ENCODE measurements at regions not wholly inside any gene's neighbourhood (a gene's known extent, or its start where the extent isn't known, plus 50 kb on each side); places are given as distances from the start of the nearest gene placed in this dataset.

DNA sequence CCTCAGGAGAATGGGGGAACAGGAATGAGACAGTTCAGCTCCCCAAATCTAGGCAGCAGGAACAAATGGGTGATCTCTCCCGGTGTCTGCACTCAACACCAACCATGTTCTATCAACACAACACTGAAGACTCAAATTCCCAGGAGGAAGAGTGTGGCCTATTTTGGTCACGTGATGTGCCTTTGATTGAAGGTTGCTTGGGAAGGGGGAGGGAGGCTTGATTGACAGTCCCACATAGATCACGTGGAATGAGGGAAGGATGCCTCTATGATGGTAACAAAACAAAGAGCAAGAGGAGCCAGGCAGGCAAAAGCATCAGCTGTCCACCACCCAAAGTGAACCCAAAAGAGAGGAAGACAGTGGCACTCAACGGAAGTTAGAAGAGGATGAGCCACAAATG lies 364.8 kb downstream of the KIF16B start:
- TF ChIP-seq, protein P1, sequence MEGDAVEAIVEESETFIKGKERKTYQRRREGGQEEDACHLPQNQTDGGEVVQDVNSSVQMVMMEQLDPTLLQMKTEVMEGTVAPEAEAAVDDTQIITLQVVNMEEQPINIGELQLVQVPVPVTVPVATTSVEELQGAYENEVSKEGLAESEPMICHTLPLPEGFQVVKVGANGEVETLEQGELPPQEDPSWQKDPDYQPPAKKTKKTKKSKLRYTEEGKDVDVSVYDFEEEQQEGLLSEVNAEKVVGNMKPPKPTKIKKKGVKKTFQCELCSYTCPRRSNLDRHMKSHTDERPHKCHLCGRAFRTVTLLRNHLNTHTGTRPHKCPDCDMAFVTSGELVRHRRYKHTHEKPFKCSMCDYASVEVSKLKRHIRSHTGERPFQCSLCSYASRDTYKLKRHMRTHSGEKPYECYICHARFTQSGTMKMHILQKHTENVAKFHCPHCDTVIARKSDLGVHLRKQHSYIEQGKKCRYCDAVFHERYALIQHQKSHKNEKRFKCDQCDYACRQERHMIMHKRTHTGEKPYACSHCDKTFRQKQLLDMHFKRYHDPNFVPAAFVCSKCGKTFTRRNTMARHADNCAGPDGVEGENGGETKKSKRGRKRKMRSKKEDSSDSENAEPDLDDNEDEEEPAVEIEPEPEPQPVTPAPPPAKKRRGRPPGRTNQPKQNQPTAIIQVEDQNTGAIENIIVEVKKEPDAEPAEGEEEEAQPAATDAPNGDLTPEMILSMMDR (IDR thresholded peaks at IDR 0.05; ENCODE audit: extremely low read depth, low read depth, low read length) = no peak
- no peaks in the 10 kb centered on the region for H3K4me1 ChIP-seq (ENCODE audit: insufficient read depth, low read length)

DNA sequence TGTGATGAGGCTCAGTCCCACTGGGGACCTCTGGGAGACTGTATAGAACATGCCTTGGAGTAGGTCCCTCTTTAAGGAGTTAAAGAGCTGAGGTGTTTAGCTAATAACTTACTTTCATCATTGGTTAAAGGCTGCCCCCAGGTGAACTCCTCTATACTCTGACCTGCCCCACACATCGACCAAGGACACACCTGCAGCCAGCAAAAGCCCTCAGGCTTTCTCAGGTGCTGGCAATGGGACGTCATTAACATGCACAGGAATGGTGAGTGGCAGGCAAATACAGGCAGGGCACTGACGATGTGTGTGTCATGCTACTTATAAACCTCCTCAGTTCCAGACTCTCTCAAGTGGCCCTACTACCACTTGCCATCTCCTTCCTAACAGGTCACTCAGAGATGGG lies 366.4 kb downstream of the KIF16B start:
- TF ChIP-seq, protein P1 (IDR thresholded peaks at IDR 0.05; ENCODE audit: extremely low read depth, low read depth, low read length) = no peak
- H3K4me3 ChIP-seq (ENCODE audit: insufficient read depth, low read length) = no peak overlapping the region
- no peaks in the 10 kb centered on the region for H3K9me3 ChIP-seq (ENCODE audit: low read depth, low read length)
- no peaks in the 10 kb centered on the region for H3K36me3 ChIP-seq (ENCODE audit: insufficient read depth, low read length)
- H3K27me3 ChIP-seq (ENCODE audit: insufficient read depth, low read length) = no peaks in the 10 kb centered on the region
- DNase-seq (ENCODE audit: insufficient read length, low spot score, missing footprints) = no peak
- H4K20me1 ChIP-seq (ENCODE audit: insufficient read depth, low read length) = no peaks in the 10 kb centered on the region
- H3K4me2 ChIP-seq (ENCODE audit: insufficient read depth, low read length) = no peak overlapping the region
- no peak overlapping the region for H3K27ac ChIP-seq (ENCODE audit: low read depth, low read length)
- no peak overlapping the region for H2AFZ ChIP-seq (ENCODE audit: low read length)
- no peaks in the 10 kb centered on the region for H3K4me1 ChIP-seq (ENCODE audit: insufficient read depth, low read length)
- no peaks in the 10 kb centered on the region for H3K79me2 ChIP-seq (ENCODE audit: insufficient read depth, low read length)

More for the DNA sequence above, 364.8 kb downstream of the KIF16B start:
- Histone ChIP-seq H3K4me3 (ENCODE audit: insufficient read depth, low read length) (no peak overlapping the region), H3K27ac (ENCODE audit: low read depth, low read length) (no peak overlapping the region), H3K9me3 (ENCODE audit: low read depth, low read length) (no peaks in the 10 kb centered on the region), H3K4me2 (ENCODE audit: insufficient read depth, low read length) (no peak overlapping the region), H3K36me3 (ENCODE audit: insufficient read depth, low read length) (no peaks in the 10 kb centered on the region), H3K27me3 (ENCODE audit: insufficient read depth, low read length) (no peaks in the 10 kb centered on the region), H3K79me2 (ENCODE audit: insufficient read depth, low read length) (no peaks in the 10 kb centered on the region), H4K20me1 (ENCODE audit: insufficient read depth, low read length) (no peaks in the 10 kb centered on the region), H2AFZ (ENCODE audit: low read length) (no peak overlapping the region)
- DNase-seq (ENCODE audit: insufficient read length, low spot score, missing footprints) = no peak

DNA sequence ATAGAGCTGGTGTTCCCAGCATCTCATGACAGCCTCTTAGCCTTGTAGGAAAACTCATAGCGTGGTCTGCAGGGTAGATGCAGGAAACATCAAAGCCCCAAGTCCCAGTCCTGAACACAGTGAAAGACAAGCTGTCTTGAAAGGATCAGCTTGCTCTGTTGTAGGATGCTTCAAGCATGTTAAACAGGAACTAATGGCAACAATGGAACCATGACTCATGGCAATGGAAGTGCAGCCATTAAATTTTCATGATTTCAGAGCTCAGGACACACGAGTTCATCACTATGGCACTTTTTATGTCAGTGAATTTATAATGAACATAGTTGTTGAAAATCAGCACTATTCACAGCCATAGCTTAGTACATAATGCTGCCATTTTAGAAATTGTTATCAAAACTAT lies 367.7 kb downstream of the KIF16B start:
- Histone ChIP-seq H3K79me2 (ENCODE audit: insufficient read depth, low read length) (no peaks in the 10 kb centered on the region), H3K4me2 (ENCODE audit: insufficient read depth, low read length) (no peak overlapping the region), H3K4me3 (ENCODE audit: insufficient read depth, low read length) (no peak overlapping the region), H3K9me3 (ENCODE audit: low read depth, low read length) (no peaks in the 10 kb centered on the region), H3K27ac (ENCODE audit: low read depth, low read length) (no peak overlapping the region), H4K20me1 (ENCODE audit: insufficient read depth, low read length) (no peaks in the 10 kb centered on the region), H2AFZ (ENCODE audit: low read length) (no peak overlapping the region), H3K4me1 (ENCODE audit: insufficient read depth, low read length) (no peaks in the 10 kb centered on the region), H3K27me3 (ENCODE audit: insufficient read depth, low read length) (no peaks in the 10 kb centered on the region), H3K36me3 (ENCODE audit: insufficient read depth, low read length) (no peaks in the 10 kb centered on the region)
- DNase-seq (ENCODE audit: insufficient read length, low spot score, missing footprints) = no peak
- TF ChIP-seq, protein P1 (IDR thresholded peaks at IDR 0.05; ENCODE audit: extremely low read depth, low read depth, low read length) = no peak

DNA sequence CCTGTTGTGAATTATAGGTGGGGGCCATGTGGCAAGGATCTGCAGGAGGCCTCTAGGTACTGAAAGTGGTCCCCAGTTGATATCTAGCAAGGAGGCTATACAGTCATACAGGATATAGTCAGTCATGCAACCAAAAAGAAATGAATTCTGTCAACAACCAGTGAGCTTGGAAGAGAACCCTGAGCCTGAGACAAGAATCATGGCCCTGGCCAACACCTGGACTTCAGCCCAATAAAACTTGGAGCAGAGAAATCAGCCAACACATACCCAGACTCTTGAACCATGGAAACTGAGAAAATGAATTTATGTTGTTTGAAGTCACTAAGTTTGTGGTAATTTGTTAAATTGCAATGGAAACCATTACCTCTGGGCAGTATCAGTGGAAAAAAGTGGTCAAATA lies 370.2 kb downstream of the KIF16B start:
- no peak overlapping the region for H3K27ac ChIP-seq (ENCODE audit: low read depth, low read length)
- DNase-seq (ENCODE audit: insufficient read length, low spot score, missing footprints) = no peak
- TF ChIP-seq, protein P1 (IDR thresholded peaks at IDR 0.05; ENCODE audit: extremely low read depth, low read depth, low read length) = no peak

More for the DNA sequence above, 370.2 kb downstream of the KIF16B start:
- Histone ChIP-seq H3K4me3 (ENCODE audit: insufficient read depth, low read length) (no peak overlapping the region), H2AFZ (ENCODE audit: low read length) (no peak overlapping the region), H3K79me2 (ENCODE audit: insufficient read depth, low read length) (no peaks in the 10 kb centered on the region), H3K4me2 (ENCODE audit: insufficient read depth, low read length) (no peak overlapping the region), H3K36me3 (ENCODE audit: insufficient read depth, low read length) (no peaks in the 10 kb centered on the region), H3K4me1 (ENCODE audit: insufficient read depth, low read length) (no peaks in the 10 kb centered on the region), H3K27me3 (ENCODE audit: insufficient read depth, low read length) (no peaks in the 10 kb centered on the region), H3K9me3 (ENCODE audit: low read depth, low read length) (no peaks in the 10 kb centered on the region), H4K20me1 (ENCODE audit: insufficient read depth, low read length) (no peaks in the 10 kb centered on the region)
